Mammary epithelial cell (primary cell): ENCODE measurements at regions not wholly inside any gene's neighbourhood (a gene's known extent, or its start where the extent isn't known, plus 50 kb on each side); places are given as distances from the start of the nearest gene placed in this dataset.

Source experiments
- EZH2 ChIP-seq: IDR thresholded peaks from 2 replicates; pipeline ENCODE4 v1.6.1; 2012; ENCODE audit warnings: low read length, inconsistent platforms, borderline replicate concordance
- TF ChIP-seq, protein P1 (sequence below), 2 donors: IDR thresholded peaks in 1 of 2; conservative IDR thresholded peaks in 1 of 2; 2 replicates each; pipeline ENCODE4 v1.5.1; 2011 to 2012; ENCODE audit warnings: inconsistent platforms in 2 of 2, low read length in 2 of 2, mild to moderate bottlenecking in 2 of 2, control low read depth in 1 of 2, low read depth in 1 of 2; ENCODE audit not compliant: insufficient read depth in 1 of 2; ENCODE audit errors: extremely low read depth in 1 of 2

GRCh38 chr1:220952961-220953643, 73.9 kb downstream of the HLX start:
- TF ChIP-seq, protein P1, sequence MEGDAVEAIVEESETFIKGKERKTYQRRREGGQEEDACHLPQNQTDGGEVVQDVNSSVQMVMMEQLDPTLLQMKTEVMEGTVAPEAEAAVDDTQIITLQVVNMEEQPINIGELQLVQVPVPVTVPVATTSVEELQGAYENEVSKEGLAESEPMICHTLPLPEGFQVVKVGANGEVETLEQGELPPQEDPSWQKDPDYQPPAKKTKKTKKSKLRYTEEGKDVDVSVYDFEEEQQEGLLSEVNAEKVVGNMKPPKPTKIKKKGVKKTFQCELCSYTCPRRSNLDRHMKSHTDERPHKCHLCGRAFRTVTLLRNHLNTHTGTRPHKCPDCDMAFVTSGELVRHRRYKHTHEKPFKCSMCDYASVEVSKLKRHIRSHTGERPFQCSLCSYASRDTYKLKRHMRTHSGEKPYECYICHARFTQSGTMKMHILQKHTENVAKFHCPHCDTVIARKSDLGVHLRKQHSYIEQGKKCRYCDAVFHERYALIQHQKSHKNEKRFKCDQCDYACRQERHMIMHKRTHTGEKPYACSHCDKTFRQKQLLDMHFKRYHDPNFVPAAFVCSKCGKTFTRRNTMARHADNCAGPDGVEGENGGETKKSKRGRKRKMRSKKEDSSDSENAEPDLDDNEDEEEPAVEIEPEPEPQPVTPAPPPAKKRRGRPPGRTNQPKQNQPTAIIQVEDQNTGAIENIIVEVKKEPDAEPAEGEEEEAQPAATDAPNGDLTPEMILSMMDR (conservative IDR thresholded peaks at IDR 0.05 in 1 of 2, IDR thresholded peaks at IDR 0.05 in 1 of 2; ENCODE audit: extremely low read depth in 1 of 2, insufficient read depth in 1 of 2, low read depth in 1 of 2, low read length in 2 of 2), result no peak
- TF ChIP-seq EZH2, result no peak
